ENCODE measurements at regions not wholly inside any gene's neighbourhood (a gene's known extent, or its start where the extent isn't known, plus 50 kb on each side); places are given as distances from the start of the nearest gene placed in this dataset.
"Not testable (repeated sequence)": the region's sequence is repeated elsewhere in the genome, so short reads cannot be mapped to it uniquely, and the experiment has no call there.

- Mint-ChIP-seq H3K4me3 (no peak overlapping the region), H3K36me3 (no peaks in the 10 kb centered on the region), H3K27me3 (ENCODE audit: low read depth in 3 of 3) (peaks cover 2 to 11% (median 10%) of the 10 kb centered on the region in 3 donors), H3K9me3 (no peaks in the 10 kb centered on the region), H3K27ac (no peak overlapping the region), H3K4me1 (peaks cover 3% of the 10 kb centered on the region)
- no peaks in the 10 kb centered on the region for H3K27me3 ChIP-seq (ENCODE audit: control insufficient read depth in 2 of 2, insufficient read depth in 2 of 2, low read length in 2 of 2)
- no peak overlapping the region for H3K4me3 ChIP-seq (replicated peaks in 1 of 3; ENCODE audit: low read depth in 2 of 3, low read length in 3 of 3)
- no peaks in the 10 kb centered on the region for H4K20me1 ChIP-seq (ENCODE audit: insufficient read depth, low read length)
- no peaks in the 10 kb centered on the region for H3K9me3 ChIP-seq (replicated peaks in 1 of 2; ENCODE audit: control insufficient read depth in 1 of 2, insufficient read depth in 1 of 2, low read length in 2 of 2)
- DNase-seq = no peak
- 87% methylated on average over 12 of the region's 13 CpGs for WGBS (ENCODE audit: insufficient coverage)
- no peak for TF ChIP-seq CTCF (IDR thresholded peaks at IDR 0.05)
- no peak overlapping the region for H3K4me2 ChIP-seq (replicated peaks; ENCODE audit: extremely low read depth, low read length, poor library complexity, severe bottlenecking)
- no peak overlapping the region for H2AFZ ChIP-seq (ENCODE audit: insufficient read depth, low read depth, low read length, poor library complexity, severe bottlenecking)
- H3K4me1 ChIP-seq (ENCODE audit: control insufficient read depth in 1 of 2, insufficient read depth in 2 of 2, low read length in 2 of 2) = no peaks in the 10 kb centered on the region
- H3K79me2 ChIP-seq (ENCODE audit: insufficient read depth, low read length) = no peaks in the 10 kb centered on the region
- no peak overlapping the region for H3K9ac ChIP-seq (ENCODE audit: insufficient read depth, low read length, poor library complexity, severe bottlenecking)
- H3K27ac ChIP-seq (ENCODE audit: low read depth in 1 of 2, low read length in 2 of 2) = no peak overlapping the region
- intact Hi-C loops (cut with micrococcal nuclease) = no loop called here
- no peaks in the 10 kb centered on the region for H3K36me3 ChIP-seq (replicated peaks in 1 of 2; ENCODE audit: control insufficient read depth in 1 of 2, insufficient read depth in 2 of 2, low read length in 2 of 2)
Observed at GRCh38 chr3:127085576-127085975, 102.7 kb downstream of the PLXNA1 start.

- H3K36me3 Mint-ChIP-seq; H3K4me2 ChIP-seq (replicated peaks; ENCODE audit: extremely low read depth, low read length, poor library complexity, severe bottlenecking); H2AFZ ChIP-seq (ENCODE audit: insufficient read depth, low read depth, low read length, poor library complexity, severe bottlenecking); H3K79me2 ChIP-seq (ENCODE audit: insufficient read depth, low read length); H3K4me3 Mint-ChIP-seq; H3K9me3 ChIP-seq (replicated peaks in 1 of 2; ENCODE audit: control insufficient read depth in 1 of 2, insufficient read depth in 1 of 2, low read length in 2 of 2); H3K9ac ChIP-seq (ENCODE audit: insufficient read depth, low read length, poor library complexity, severe bottlenecking); intact Hi-C loops (cut with micrococcal nuclease); H3K27me3 ChIP-seq (ENCODE audit: control insufficient read depth in 2 of 2, insufficient read depth in 2 of 2, low read length in 2 of 2); H3K4me1 Mint-ChIP-seq; H3K4me3 ChIP-seq (replicated peaks in 1 of 3; ENCODE audit: low read depth in 2 of 3, low read length in 3 of 3); H4K20me1 ChIP-seq (ENCODE audit: insufficient read depth, low read length); H3K36me3 ChIP-seq (replicated peaks in 1 of 2; ENCODE audit: control insufficient read depth in 1 of 2, insufficient read depth in 2 of 2, low read length in 2 of 2); H3K27ac Mint-ChIP-seq; H3K9me3 Mint-ChIP-seq; H3K27ac ChIP-seq (ENCODE audit: low read depth in 1 of 2, low read length in 2 of 2); DNase-seq; H3K4me1 ChIP-seq (ENCODE audit: control insufficient read depth in 1 of 2, insufficient read depth in 2 of 2, low read length in 2 of 2): not testable (repeated sequence)
- 94% methylated on average over 9 of the region's 13 CpGs for WGBS (ENCODE audit: insufficient coverage)
- peaks cover 2 to 14% (median 9%) of the 10 kb centered on the region in 3 donors for H3K27me3 Mint-ChIP-seq (ENCODE audit: low read depth in 3 of 3)
Observed at GRCh38 chr3:127086591-127086990, 103.7 kb downstream of the PLXNA1 start.

All from CD14-positive monocyte (primary cell).